WTC11 (cell line): ENCODE measurements at regions not wholly inside any gene's neighbourhood (a gene's known extent, or its start where the extent isn't known, plus 50 kb on each side); places are given as distances from the start of the nearest gene placed in this dataset.

Source experiments
- CREB1 ChIP-seq: sonication (generic); formaldehyde crosslinking; IDR thresholded peaks from 2 replicates; pipeline ENCODE4 v1.8.0; 2023; ENCODE audit warnings: mild to moderate bottlenecking, missing genetic modification reagents
- CTCF ChIP-seq: fragments of 200-600 bp; IDR thresholded peaks from 2 replicates; pipeline ENCODE4 v1.8.0; 2022; ENCODE audit warnings: antibody characterized with exemption
- ESRRA ChIP-seq: sonication (generic); formaldehyde crosslinking; IDR thresholded peaks from 2 replicates; pipeline ENCODE4 v1.8.1; 2022; ENCODE audit warnings: mild to moderate bottlenecking, missing genetic modification reagents, borderline replicate concordance

GRCh38 chr18:68519336-68519735 is 195.6 kb downstream of the TMX3 start:
- TF ChIP-seq CREB1 = no peak
- no peak for TF ChIP-seq ESRRA
- TF ChIP-seq CTCF = no peak
